Ureter (tissue), 1 donor: ENCODE measurements at regions not wholly inside any gene's neighbourhood (a gene's known extent, or its start where the extent isn't known, plus 50 kb on each side); places are given as distances from the start of the nearest gene placed in this dataset.
A peak's percentile ranks its signal among the peaks of the same experiment; 100 is the strongest.
"Not testable (repeated sequence)": the region's sequence is repeated elsewhere in the genome, so short reads cannot be mapped to it uniquely, and the experiment has no call there.

Experiments
- DNase-seq: peaks from one replicate; pipeline ENCODE4 v3.0.0-alpha.2; 2020; ENCODE audit warnings: low spot score
- donor health status: DM: yes; HTN: yes; CAD: no.

DNA sequence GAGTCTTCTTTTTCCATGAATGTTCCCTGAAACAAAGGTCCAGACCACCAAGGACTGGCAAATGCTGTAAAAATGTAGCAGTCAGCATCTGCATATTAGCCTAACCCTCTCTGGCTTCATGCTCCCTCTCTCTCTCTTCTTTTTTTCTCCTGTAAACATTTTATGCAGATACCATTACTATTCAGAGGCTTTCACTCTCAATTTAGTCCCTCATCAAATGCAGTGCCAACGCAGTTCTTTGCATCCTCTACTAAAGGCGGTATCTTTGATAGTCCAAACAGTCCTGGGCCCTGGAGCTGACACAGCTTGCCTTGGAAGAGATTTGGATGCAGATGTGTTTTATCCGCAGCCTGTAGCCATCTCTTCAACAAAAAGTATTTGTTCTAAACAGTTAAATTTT is 167.1 kb upstream of the MMS22L start:
- no peak for DNase-seq

DNA sequence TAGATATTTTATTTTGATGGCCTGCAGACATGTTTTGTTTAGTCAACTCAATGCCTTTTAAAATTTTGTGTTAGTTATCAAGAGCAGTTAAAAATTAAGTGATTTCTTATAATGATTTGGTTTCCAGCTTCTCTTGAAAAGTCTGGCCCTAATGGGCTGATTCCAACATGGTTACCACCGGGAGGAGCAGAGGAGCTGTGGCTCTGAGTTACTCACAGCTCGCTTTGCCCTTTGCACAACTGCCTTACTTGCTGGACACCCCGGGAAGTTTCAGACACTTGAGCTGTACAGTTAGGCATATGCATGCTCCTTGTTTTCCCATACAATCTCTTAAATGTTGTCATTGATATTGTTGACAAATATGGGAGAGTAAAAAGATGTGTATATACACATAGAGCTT is 173.1 kb upstream of the MMS22L start:
- no peak for DNase-seq

DNA sequence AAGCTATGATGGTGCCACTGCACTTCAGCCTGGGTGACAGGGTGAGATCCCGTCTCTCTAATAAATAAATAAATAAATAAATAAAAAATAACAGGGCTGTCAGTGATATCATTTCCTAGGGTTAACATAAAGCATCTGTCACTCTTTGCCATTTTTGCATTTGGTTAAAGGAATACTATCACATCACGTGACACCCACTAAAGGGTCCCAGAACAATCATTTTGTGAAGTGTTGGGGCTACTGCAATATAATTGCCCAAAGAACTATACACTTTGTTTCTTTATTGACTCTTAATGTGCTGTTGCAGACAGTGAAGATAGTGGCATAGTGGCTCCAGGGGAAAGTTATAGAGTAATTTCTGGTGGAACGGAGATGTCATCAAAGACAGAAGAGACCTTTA is 176.5 kb upstream of the MMS22L start:
- no peak for DNase-seq

DNA sequence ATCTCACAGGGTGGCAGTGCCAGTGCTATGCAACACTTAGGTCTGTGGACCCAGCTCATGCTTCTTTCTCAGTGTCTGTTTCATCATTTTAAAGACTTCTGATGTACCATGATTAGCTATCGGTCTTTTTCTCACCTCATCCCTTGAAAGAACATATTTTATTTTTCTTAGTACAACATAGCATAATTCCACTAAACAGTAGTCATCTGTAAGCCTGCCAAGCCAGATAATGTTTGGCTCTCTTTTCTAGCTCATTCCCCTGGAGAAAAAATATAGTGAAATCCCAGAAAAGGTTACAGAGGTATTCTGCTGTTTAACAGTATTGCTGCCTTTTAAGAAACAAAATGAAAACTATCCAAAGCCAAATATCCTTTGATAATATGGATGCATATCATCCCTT is 177.0 kb upstream of the MMS22L start:
- no peak for DNase-seq

DNA sequence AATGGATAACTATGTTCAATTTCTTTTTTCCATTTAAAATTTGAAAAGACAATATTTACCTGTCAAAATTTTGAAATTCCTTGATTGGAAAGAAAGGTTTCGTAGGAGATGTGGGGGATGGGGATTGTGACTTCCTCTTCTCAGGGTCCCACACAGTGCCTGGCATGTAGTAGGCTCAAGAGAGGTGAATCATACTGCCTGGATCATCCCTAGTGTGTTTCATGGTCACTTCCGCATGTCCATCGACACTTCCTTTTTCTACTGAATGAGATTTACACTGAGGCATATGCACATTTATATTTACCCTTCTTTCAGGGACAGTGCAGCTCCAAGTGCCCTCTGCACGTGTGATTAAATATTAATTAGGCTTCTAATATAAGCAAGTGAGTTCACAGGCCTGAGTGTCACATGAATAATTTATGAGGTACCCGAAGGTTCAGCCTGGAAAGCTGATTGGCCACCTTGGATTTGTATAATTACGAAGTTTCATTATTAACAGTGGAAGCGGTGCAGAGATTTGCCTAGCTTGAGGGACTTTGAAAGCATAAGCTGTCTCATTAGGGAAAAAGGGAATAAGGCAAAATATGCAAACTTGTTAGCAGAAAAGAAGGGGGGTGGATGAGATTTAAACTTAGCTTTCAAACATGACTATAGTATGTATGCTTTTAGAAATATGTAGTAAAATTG is 177.5 kb upstream of the MMS22L start:
- DNase-seq, result no peak

DNA sequence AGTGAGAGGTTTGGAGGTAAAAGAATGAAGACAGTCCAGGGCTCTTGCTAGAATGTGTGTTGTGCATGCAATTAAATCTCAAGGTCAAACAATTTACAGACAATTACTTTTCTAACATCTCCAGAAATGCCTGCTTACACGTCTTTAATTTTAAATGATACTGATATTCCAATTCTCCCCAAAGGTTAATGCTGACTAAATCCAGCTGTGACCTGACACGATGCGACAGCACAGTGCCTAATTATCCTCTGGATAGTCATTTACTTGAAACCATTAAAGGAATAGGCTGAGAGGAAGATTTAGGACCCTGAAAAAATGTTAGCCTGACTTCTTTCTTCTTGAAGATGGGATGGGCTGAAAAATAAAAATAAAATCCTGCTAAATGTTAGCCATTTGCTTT is 178.2 kb upstream of the MMS22L start:
- no peak for DNase-seq

DNA sequence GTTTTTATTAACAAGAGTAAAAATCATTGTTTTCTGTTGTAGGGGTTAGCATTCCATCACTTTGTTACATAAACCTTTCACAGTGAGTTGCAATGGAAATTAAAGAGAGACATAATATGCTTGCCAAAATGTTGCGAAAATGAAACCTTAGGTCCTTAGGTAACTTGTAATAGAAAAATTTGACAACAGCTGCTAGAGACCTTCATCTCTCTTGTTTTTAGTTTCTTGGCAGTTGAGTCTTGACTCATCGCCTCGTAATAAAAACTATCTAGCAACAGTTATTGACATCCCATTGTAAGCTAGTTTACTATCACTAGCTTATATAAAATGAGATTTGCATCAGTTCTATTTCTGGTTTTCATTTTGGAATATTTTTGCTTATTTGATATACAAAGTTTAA is 179.0 kb upstream of the MMS22L start:
- DNase-seq, result no peak

DNA sequence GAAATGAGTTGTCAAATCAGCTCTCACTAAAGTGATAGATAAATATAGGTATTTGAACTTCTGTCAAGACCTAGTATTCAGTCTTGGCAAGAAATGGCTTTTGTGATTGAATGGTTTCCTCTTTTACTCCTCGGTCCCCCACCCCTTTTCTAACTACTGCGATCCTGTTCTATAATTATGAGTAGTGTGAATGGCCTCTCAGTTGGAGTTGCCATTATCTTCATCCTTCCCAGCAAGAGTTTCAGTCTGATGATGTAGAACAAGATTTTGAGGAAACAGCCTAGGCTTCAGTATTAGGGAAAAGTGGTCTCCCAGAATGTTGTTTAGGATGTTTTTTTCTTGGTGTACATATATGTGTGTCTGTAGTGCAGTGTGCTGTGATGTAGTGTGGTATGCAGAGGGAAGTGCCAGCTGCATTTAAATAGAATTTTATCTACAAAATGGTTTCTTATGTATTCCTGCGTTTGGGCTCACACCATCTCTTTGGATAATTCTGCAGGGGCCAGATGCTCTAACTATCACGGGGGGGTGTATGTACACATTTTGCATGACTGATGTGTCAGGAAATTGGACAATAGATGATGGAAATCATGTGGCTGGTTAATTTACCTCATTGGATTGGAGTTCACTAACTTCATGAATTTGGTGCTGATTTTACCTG is 180.1 kb upstream of the MMS22L start:
- DNase-seq, result no peak

DNA sequence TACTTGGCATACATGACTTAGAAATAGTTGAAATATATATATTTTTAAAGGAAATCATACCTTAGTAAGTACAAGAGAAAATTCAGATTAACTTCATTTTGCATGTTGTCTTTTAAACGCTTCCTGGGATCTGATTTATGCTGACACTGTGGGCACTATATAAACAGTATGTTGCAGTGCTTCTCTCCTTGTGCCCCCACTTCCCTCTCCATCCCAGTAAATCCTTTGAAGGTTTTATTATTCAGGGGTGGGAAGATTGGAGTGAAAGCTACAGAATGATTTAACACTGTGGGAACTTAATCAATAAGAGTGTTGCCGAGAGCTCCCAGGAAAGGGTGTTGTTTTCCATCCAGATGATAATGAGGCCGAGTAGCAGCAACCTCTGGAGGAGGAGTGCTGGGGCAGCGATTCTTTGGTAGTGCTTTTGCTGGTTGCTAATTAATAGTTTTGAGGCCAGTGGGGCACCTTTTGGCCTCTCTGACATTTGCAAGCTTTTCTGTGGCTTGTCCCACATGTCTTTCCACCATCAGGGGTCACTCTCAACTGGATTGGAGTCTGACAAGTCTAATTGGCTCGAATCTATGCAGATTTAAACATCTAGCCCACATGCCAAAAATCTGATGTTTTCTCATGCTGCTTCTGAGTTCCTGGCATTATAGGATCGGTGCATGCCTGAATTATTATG is 183.0 kb upstream of the MMS22L start:
- no peak for DNase-seq

DNA sequence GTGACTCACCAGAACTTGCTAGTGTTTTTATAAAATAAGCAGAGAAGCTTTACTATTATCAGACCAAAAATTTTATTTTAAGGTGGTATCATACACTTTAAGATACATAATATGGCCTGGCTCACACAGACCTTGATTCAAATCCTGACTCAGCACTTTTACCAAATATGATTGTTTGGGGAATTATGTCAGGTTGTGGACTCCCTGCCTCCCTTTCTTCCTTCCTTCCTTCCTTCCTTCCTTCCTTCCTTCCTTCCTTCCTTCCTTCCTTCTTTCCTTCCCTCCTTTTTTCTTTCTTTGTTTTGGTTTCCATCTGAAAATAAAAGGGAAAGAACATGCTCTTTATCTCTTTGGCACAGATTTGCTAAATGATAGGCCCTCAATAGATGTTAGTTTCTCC is 186.0 kb upstream of the MMS22L start:
- no peak for DNase-seq

DNA sequence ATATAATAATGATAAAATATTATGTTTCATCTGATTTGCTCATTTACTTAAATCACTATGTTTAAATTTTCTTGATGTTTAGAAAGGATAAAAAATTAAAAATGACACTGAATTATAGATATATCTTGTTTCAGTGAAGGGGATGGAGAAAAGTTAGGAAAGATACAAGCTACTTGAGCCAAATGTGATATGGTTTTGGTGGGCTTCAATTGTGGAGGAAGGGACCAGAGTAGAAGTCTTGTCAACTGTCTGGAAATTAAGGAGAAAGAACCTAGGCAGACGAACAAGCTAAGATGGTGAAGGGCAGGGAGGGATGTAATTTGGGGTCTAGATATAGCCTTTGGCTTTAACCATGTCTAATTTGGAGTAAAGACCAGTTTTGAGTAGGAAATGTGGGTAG is 186.4 kb upstream of the MMS22L start:
- DNase-seq, result no peak

DNA sequence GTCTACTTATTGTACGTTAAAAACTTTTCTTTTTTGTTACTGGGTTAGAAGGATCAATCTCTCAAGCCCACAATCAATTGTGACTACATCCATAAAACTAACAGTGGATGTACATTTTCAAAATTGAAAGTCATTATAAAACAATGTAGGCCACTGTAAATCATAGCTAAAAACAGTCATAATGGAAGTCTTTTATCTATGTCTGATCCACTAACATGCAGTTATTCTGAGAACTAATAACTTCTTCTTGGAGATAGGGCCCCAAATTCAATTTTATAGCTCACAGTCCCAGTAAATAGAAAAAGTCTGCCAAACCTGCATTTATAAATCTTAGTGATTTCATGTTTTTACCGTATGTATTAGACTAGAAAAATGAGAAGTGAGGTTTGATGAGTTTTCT is 187.3 kb upstream of the MMS22L start:
- no peak for DNase-seq

DNA sequence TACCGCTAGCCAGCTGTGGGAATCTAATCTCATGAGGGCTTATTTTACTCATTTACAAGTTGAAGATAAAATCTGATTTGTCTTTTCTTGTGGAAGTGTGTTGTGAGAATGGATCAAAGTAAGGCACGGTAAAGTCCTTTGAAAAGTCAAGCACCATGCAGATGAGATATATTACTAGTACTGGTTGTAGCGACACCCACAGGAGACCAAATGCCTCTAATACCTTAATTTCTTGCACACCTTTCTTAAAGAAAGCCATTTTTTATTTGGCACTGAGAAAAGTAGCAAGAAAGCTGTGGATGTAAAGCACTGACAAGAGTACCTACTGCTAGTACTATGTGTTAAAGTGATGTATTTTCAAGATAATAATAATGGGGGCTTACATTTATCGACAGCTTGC is 191.0 kb upstream of the MMS22L start:
- no peak for DNase-seq

DNA sequence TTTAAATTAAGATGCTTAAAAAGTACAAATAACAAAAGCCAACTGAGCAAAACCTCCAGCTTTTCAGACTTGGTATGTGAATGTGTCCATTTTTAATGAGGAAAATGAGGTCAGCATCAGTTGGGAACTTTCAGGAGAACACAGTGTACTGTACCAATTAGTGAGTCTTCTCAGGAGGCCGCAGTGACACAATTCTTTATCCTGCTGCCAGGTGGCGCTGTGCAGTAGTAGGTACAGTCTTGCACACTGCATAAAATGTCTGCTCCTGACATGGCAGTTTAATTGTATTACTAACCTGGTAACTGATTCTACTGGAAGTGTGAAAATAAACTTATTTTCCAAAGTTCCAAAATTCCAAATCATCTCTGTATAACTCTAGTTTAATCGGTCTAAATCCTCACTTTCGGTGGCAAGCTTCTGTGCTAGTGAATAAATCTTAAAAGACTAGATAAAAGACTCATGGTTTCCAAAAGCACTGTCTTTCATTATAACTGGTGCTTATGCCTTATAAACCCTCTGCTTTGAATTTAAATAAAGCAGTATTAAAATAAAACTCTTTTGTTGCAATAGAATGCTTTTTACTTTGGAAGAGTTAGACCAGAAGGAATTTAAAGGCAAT is 214.8 kb upstream of the MMS22L start:
- peak; percentile 63 for DNase-seq

DNA sequence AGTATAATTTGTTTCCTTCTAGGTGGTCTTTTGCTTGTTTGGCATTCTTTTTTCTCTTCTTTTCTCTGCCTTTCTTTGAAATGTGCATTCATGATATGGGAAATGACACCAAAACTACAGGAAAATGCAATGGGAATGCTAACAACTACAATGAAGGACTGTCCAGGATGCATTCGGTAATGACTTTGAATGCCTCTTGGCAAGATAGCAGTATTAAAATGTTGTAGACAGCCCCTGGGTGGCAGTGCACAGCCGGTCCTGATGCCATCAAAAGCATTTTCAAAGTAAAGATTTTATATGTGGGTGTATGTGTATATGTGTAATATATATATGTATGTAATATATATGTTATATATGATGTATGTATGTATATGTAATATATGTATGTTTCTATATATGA is 218.8 kb upstream of the MMS22L start:
- DNase-seq, result no peak

DNA sequence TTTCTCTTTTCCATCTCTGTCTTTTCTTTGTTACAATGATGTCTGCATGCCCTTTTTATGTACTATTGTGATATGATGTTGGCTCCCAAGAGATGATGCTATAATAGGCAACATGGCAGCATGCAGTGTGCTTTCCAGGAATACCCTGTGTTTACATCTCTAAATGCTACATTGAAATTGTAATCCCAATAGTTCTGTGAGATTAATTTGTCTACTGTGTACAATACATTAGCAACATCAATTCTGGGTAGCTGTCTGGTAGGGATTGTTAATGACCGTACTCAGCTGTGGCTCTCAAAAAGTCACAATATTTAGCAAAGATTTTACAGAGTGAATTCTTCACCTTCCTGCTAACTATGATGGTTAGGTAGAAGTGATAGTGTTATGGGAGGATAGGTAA is 225.6 kb upstream of the MMS22L start:
- no peak for DNase-seq

DNA sequence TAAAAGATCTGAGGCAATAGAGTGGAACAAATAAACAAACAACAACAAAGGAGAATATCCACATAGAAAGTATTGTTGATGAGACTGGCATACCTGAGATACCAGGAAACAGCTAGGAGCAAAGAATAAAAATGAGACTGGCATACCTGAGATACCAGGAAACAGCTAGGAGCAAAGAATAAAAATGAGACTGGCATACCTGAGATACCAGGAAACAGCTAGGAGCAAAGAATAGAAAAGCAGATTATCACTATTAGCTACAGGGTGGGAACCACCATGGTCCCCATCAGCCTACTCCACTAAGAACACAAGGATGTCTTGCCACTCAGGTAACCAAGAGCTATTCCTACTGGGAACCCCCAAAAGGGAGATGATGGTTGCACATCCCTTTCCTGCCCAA is 230.2 kb upstream of the MMS22L start:
- DNase-seq, result not testable (repeated sequence)

DNA sequence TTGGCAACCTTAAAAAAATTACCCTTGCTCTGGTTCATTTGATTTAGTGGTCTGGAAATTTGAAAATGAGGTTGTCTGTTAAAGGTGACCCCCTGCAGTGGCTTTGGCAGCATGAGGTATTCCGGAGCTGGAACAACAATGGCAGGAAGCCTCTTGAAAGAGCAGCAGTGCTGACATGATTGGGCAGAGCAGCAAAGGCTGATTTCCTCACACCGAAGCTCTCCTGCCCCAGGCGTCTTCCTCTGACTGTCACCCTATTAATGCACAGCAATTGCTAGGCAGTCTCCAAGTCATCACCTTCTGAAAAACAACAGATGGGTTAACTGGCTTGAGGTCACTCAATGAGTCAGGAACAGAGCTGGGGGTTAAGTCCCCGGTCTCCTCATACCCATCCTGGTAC is 241.8 kb upstream of the MMS22L start:
- DNase-seq, result no peak

DNA sequence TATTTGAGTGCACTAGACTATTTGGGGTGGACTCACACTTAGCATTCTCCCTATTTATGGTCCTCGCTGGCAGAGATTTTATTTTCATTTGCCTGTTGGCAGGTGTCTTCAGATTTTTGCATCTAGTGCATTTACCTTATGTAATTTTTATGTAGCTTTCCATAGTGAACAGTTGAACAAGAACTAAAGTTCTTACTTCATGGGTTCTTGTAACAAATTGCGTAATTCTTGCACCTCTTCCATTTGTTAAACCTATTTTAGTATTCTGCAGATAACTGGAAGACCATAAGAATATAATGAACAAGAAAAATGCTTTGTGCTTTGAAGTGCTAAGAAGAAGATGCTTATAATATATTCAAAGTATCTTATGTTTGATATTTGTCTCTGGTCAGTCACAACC is 252.8 kb upstream of the MMS22L start:
- no peak for DNase-seq

DNA sequence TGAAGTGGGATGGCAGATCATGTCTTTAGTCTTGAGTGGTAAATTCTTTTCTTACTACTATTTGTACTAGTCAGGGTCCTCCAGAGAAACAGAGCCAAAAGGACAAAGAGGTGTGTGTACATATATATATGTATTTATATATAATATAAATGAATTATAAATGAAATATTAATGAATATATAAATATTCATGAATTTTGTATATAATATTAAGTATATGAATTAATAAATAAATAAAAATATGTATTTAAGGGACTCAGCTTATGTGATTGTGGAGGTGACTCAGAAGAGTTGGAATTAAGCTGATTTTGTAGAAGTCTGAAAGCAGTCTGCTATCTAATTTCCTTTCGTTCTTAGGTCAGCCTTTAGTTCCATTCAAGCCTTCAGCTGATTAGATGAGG is 265.3 kb upstream of the MMS22L start:
- DNase-seq, result no peak

DNA sequence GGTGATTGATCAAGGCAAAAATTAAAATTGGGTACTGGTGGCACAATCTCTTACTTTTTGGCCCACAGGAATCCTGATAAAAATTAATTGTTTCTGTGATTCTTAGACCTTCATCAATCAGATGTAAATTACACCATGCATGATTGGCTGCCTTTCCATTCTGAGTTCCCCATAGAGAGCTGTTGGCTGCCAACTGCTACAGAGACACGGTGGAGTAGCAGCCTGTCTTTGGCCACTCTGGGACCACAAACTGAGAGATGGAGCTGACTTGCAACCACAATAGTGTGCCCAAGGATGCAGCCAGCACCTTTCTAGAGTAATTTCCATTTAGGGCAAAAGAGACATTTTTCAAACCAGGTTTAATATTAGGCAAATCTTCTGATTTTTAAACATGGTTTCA is 274.3 kb upstream of the MMS22L start:
- DNase-seq, result no peak

DNA sequence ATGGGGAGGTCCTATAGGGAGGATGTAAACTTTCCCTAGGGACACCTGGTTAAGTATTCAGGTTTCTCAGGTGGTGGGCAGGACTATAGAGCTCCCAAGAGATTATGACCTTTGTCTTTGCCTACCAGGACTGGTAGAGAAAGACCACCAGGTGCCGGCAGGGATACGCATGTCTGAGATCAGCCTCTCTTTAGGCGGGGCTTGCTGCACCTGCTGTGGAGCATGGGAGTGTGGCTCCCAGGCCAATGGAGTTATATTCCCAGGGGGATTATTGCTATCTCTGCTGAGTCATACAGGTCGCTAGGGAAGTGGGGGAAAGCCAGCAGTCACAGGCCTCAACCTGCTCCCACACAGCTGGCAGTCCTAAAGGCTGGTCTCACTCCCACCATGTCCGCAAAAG is 280.5 kb upstream of the MMS22L start:
- DNase-seq, result no peak

DNA sequence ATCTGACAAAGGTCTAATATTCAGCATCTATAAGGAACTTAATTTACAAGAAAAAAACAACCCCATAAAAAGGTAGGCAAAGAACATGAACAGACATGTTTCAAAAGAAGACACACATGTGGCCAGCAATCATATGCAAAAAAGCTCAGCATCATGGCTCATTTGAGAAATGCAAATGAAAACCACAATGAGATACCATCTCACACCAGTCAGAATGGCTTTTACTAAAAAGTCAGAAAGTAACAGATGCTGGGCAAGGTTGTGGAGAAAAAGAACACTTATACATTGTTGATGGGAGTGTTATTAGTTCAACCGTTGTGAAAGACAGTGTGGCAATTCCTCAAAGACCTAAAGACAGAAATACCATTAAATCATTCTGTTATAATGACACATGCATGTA is 289.9 kb upstream of the MMS22L start:
- DNase-seq, result no peak
